ENCODE measurements at regions not wholly inside any gene's neighbourhood (a gene's known extent, or its start where the extent isn't known, plus 50 kb on each side); places are given as distances from the start of the nearest gene placed in this dataset.

- H3K4me3 ChIP-seq (ENCODE audit: control insufficient read depth, low read depth, low read length): no peak overlapping the region
- DNase-seq (ENCODE audit: low read depth): peak; percentile 22
- no peak for TF ChIP-seq CTCF (conservative IDR thresholded peaks at IDR 0.05; ENCODE audit: control insufficient read depth, insufficient read depth, low read depth, low read length)
Measured at GRCh38 chr20:36097337-36098151, 57.0 kb upstream of the EPB41L1 start.

GRCh38 chr20:36098364-36098763 is 56.2 kb upstream of the EPB41L1 start:
- DNase-seq (ENCODE audit: low read depth): peak; percentile 55
- H3K4me3 ChIP-seq (ENCODE audit: control insufficient read depth, low read depth, low read length): no peak overlapping the region

GRCh38 chr20:36099106-36099505 is 55.4 kb upstream of the EPB41L1 start:
- no peak overlapping the region for H3K4me3 ChIP-seq (ENCODE audit: control insufficient read depth, low read depth, low read length)
- DNase-seq (ENCODE audit: low read depth): no peak
- no peak for TF ChIP-seq CTCF (conservative IDR thresholded peaks at IDR 0.05; ENCODE audit: control insufficient read depth, insufficient read depth, low read depth, low read length)

More at GRCh38 chr20:36098364-36098763, 56.2 kb upstream of the EPB41L1 start:
- TF ChIP-seq CTCF (conservative IDR thresholded peaks at IDR 0.05; ENCODE audit: control insufficient read depth, insufficient read depth, low read depth, low read length): no peak

GRCh38 chr20:36101192-36101591 is 53.3 kb upstream of the EPB41L1 start:
- H3K4me3 ChIP-seq (ENCODE audit: control insufficient read depth, low read depth, low read length): no peak overlapping the region
- no peak for DNase-seq (ENCODE audit: low read depth)
- no peak for TF ChIP-seq CTCF (conservative IDR thresholded peaks at IDR 0.05; ENCODE audit: control insufficient read depth, insufficient read depth, low read depth, low read length)

- no peak for DNase-seq (ENCODE audit: low read depth)
- no peak for TF ChIP-seq CTCF (conservative IDR thresholded peaks at IDR 0.05; ENCODE audit: control insufficient read depth, insufficient read depth, low read depth, low read length)
Measured at GRCh38 chr20:36102306-36102705, 52.2 kb upstream of the EPB41L1 start.

GRCh38 chr20:36102809-36103596 is 51.5 kb upstream of the EPB41L1 start:
- no peak overlapping the region for H3K4me3 ChIP-seq (ENCODE audit: control insufficient read depth, low read depth, low read length)
- no peak for DNase-seq (ENCODE audit: low read depth)
- TF ChIP-seq CTCF (conservative IDR thresholded peaks at IDR 0.05; ENCODE audit: control insufficient read depth, insufficient read depth, low read depth, low read length): no peak

More at GRCh38 chr20:36102306-36102705, 52.2 kb upstream of the EPB41L1 start:
- no peak overlapping the region for H3K4me3 ChIP-seq (ENCODE audit: control insufficient read depth, low read depth, low read length)

Data from fibroblast of mammary gland (primary cell).